ENCODE measurements at regions not wholly inside any gene's neighbourhood (a gene's known extent, or its start where the extent isn't known, plus 50 kb on each side); places are given as distances from the start of the nearest gene placed in this dataset.

DNA sequence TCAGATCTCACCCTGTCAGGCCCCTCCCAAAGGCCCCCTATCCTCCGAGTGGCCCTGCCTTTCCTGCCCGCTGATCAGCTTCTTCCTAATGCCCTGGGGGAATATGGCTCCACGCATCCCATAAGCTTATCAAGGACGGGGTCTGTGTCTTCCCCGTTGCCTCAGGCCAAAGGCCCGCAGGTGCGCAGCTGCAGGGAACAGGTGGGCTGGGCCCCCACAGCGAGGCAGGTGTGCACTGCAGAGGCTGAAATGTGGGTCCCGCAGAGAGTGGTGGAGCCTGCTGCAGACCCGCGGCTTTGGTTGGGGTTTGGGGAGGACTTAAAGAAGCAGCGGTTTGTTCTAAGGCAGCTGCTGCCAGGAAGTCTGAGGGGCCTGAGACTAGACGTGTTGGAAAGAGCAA is 220.8 kb upstream of the TCERG1L start:
- no peak overlapping the region for H3K4me3 ChIP-seq (ENCODE audit: low read depth, low read length)
- TF ChIP-seq, protein P1, sequence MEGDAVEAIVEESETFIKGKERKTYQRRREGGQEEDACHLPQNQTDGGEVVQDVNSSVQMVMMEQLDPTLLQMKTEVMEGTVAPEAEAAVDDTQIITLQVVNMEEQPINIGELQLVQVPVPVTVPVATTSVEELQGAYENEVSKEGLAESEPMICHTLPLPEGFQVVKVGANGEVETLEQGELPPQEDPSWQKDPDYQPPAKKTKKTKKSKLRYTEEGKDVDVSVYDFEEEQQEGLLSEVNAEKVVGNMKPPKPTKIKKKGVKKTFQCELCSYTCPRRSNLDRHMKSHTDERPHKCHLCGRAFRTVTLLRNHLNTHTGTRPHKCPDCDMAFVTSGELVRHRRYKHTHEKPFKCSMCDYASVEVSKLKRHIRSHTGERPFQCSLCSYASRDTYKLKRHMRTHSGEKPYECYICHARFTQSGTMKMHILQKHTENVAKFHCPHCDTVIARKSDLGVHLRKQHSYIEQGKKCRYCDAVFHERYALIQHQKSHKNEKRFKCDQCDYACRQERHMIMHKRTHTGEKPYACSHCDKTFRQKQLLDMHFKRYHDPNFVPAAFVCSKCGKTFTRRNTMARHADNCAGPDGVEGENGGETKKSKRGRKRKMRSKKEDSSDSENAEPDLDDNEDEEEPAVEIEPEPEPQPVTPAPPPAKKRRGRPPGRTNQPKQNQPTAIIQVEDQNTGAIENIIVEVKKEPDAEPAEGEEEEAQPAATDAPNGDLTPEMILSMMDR (IDR thresholded peaks at IDR 0.05; ENCODE audit: insufficient read depth, low read depth, low read length, missing control alignments): no peak
- no peak for DNase-seq (ENCODE audit: low read depth)

DNA sequence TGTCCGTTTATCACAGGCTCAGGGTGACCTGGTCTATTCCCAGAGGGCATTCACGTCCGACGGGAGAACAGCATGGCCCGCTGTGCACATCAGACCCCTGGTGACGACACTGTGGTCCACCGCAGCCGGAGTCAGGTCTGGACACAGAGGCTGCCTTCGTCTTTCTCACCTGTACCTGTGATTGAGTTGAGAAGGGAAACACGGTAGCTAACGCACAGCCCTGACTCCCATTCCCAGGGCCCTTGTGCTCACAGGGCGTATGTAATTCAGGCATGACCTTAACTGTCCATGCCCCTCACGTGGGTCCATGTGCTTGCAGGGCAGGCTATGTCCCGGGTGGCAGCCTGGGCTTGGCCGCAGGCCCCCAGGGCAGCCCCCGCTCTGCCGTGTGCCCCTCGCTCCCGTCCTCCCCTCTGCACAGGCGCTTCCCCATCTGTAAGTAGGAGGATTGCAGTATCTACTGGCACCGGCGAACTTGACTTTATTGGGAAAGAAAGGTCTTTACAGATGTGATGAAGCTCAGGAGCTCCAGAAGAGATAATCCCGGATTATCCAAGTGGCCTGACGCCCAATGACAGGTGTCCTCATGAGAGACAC is 221.3 kb upstream of the TCERG1L start:
- TF ChIP-seq, protein P1 (IDR thresholded peaks at IDR 0.05; ENCODE audit: insufficient read depth, low read depth, low read length, missing control alignments): no peak
- no peak overlapping the region for H3K4me3 ChIP-seq (ENCODE audit: low read depth, low read length)
- no peak for DNase-seq (ENCODE audit: low read depth)

DNA sequence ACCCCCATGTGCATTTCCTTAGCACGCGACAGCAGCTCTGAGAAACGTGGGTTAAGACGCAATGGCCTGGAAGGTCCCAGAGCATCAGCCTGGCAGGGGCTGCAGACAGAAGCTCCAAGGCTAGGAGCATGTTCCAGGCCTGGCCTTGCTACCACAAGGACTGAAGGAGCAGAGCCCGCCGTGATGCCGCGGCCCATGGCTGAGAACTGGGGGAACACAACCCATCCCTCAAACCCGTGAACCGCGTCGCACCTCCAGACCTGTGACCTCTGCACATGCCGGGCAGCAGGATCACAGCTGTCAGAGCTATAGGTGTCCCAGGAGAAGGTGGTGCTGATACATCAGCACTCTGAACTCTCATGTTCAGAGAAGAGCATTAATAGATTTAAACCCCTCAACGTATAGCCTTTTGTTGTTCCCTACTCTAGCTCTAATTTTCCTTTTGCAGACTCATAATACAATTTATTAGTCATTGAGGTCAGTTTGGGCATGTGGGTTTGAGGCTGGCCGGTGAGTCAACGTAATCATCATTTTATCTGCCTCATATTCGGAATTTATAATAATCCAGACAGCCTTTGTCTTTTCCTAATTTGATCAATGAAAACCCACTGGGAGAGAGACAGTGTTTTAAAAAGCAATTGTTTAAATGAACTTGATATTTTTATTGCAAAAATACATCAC is 222.5 kb upstream of the TCERG1L start:
- H3K4me3 ChIP-seq (ENCODE audit: low read depth, low read length): no peak overlapping the region
- TF ChIP-seq, protein P1 (IDR thresholded peaks at IDR 0.05; ENCODE audit: insufficient read depth, low read depth, low read length, missing control alignments): no peak
- no peak for DNase-seq (ENCODE audit: low read depth)

DNA sequence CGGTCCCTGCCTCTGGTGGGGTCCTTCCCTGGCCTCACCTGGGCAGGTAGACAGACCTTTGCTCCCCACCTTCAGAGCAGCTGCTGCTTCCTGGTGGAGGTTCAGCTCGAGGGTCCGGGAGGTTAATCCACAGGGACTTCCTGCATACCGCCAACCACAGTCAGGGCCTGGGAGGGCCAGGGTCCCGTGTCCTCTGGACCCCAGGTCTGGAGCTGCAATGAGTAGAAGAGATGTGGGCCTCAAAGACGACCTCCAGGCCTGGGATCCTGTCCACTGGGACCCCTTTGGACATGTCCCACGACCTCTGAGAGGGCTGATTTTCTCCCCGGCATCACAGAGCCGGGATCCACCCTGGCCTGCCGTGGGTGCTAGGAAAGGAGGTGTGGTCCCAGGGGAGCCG is 223.3 kb upstream of the TCERG1L start:
- no peak overlapping the region for H3K4me3 ChIP-seq (ENCODE audit: low read depth, low read length)
- TF ChIP-seq, protein P1 (IDR thresholded peaks at IDR 0.05; ENCODE audit: insufficient read depth, low read depth, low read length, missing control alignments): no peak
- DNase-seq (ENCODE audit: low read depth): no peak

DNA sequence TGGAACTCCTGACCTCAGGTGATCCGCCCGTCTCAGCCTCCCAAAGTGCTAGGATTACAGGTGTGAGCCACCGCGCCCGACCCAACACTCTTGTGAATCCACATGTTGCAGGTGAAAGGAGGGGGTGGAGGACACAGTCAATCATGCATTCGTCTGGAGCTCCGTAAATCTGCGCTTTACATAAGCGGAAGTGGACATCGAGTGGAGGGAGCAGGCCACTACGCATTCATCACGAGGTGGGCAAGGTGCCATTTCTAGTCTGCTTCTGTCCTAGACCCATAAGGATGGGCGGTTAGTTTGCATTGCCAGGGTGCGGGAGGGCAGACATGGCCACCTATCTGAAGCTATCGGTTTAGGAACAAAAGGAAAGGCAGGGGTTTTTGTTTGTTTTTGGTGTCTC is 225.2 kb upstream of the TCERG1L start:
- DNase-seq (ENCODE audit: low read depth): no peak
- TF ChIP-seq, protein P1 (IDR thresholded peaks at IDR 0.05; ENCODE audit: insufficient read depth, low read depth, low read length, missing control alignments): no peak
- H3K4me3 ChIP-seq (ENCODE audit: low read depth, low read length): no peak overlapping the region

DNA sequence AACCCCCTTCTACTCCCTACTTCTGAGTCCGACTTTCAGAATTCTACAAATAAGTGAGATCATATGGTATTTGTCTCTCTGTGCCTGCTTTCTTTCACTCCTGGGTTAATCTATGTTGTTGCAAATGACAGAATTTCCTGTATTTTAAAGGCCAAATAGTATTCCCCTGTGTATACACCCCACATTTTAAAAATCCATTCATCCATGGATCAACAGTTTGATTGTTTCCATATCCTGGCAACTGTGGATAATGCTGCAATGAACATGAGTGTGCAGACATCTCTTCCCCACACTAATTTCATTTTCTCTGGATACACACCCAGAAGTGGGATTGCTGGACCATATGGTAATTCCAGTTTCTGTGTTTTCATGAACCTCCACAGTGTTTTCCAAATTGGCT is 225.8 kb upstream of the TCERG1L start:
- DNase-seq (ENCODE audit: low read depth): no peak
- TF ChIP-seq, protein P1 (IDR thresholded peaks at IDR 0.05; ENCODE audit: insufficient read depth, low read depth, low read length, missing control alignments): no peak
- H3K4me3 ChIP-seq (ENCODE audit: low read depth, low read length): no peak overlapping the region

DNA sequence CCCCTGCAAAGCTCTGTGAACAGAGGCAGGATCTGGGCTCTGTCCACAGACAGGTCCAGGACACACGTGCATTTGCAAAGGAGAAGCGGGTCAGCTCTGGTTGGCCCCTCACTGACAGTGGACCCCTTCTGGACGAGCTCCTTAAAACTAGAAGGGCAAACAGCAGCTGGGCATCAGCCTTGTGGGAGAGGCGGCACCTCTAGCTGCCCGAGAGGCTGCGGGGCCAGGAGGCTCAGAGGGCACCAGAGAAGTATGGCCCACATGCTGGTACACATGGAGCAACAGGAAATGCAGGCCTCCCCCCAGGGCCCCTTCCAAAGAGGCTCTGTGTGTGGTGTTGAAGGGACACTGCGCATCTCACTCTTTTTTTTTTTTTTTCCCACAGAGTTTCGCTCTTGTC is 233.0 kb upstream of the TCERG1L start:
- TF ChIP-seq, protein P1 (IDR thresholded peaks at IDR 0.05; ENCODE audit: insufficient read depth, low read depth, low read length, missing control alignments): no peak
- no peak overlapping the region for H3K4me3 ChIP-seq (ENCODE audit: low read depth, low read length)
- no peak for DNase-seq (ENCODE audit: low read depth)
